Panc1 (cell line): ENCODE measurements at regions not wholly inside any gene's neighbourhood (a gene's known extent, or its start where the extent isn't known, plus 50 kb on each side); places are given as distances from the start of the nearest gene placed in this dataset.

ENCODE experiments used
- ATAC-seq: fragments of 200-7000 bp; cut with Tn5 transposase; 2 replicates; pipeline ENCODE4 v1.9.1; 2020; ENCODE audit warnings: mild to moderate bottlenecking, moderate library complexity
- BruUV-seq: library from RNA; stranded (reverse); fragments of 400-500 nt; replicated peaks from 2 replicates; lab custom pipeline; 2021; lab: Mats Ljungman, UMichigan
- CTCF ChIA-PET: fragments of 300-600 bp; sonication (Branson Sonifier 250); formaldehyde crosslinking; loops from one replicate; lab custom pipeline; 2022; ENCODE audit warnings: antibody characterized with exemption; lab: Charles Lee
- POLR2A ChIA-PET: fragments of 300-600 bp; sonication (Branson Sonifier 250); formaldehyde crosslinking; loops from one replicate; lab custom pipeline; 2022; ENCODE audit warnings: antibody characterized with exemption; lab: Charles Lee
- DNase-seq: peaks from one replicate; pipeline ENCODE4 v3.0.0-alpha.2; 2010; ENCODE audit warnings: low read depth, low spot score
- H3K27ac ChIP-seq: 2 replicates; pipeline ENCODE4 v1.5.1; 2011; ENCODE audit warnings: mild to moderate bottlenecking, low read length, inconsistent platforms
- H3K27me3 ChIP-seq: fragments of 200-500 bp; sonication (Bioruptor generic); 2 replicates; pipeline ENCODE4 v1.6.0; 2014; ENCODE audit warnings: low read length, inconsistent platforms; ENCODE audit not compliant: control insufficient read depth, insufficient read depth
- H3K36me3 ChIP-seq: fragments of 200-500 bp; sonication (Bioruptor generic); 2 replicates; pipeline ENCODE4 v1.5.1; 2014; ENCODE audit warnings: inconsistent platforms, mild to moderate bottlenecking, low read length, moderate library complexity; ENCODE audit not compliant: control insufficient read depth, insufficient read depth
- H3K4me1 ChIP-seq: 2 replicates; pipeline ENCODE4 v1.5.1; 2011; ENCODE audit warnings: inconsistent platforms, mild to moderate bottlenecking, low read length, moderate library complexity; ENCODE audit not compliant: control insufficient read depth, insufficient read depth
- H3K4me3 ChIP-seq, 2 experiments: 2 replicates each; pipeline ENCODE4 v1.5.1; 2011 to 2012; ENCODE audit warnings: low read depth in 2 of 2, low read length in 2 of 2, mild to moderate bottlenecking in 2 of 2, inconsistent platforms in 1 of 2, moderate library complexity in 1 of 2
- H3K9me3 ChIP-seq: fragments of 200-500 bp; sonication (Bioruptor generic); 2 replicates; pipeline ENCODE4 v1.5.1; 2014; ENCODE audit warnings: low read depth, mild to moderate bottlenecking, inconsistent platforms, low read length, moderate library complexity; ENCODE audit not compliant: control insufficient read depth, insufficient read depth
- CTCF ChIP-seq: fragments of 450-650 bp; IDR thresholded peaks from 2 replicates; pipeline ENCODE4 v1.5.1; 2017; ENCODE audit warnings: mild to moderate bottlenecking
- POLR2AphosphoS5 ChIP-seq: IDR thresholded peaks from 2 replicates; pipeline ENCODE4 v1.6.1; 2012; ENCODE audit warnings: mild to moderate bottlenecking, low read depth, low read length, moderate library complexity
- SIN3A ChIP-seq: IDR thresholded peaks from 2 replicates; pipeline ENCODE4 v1.6.1; 2012; ENCODE audit warnings: low read depth, mild to moderate bottlenecking, low read length, moderate library complexity, borderline replicate concordance; ENCODE audit not compliant: insufficient read depth
- TCF7L2 ChIP-seq: IDR thresholded peaks from 2 replicates; pipeline ENCODE4 v1.6.1; 2011; ENCODE audit warnings: mild to moderate bottlenecking, low read depth, low read length, inconsistent platforms
- in situ Hi-C: cut with HindIII; loops from 2 replicates; pipeline ENCODE4 v1.10.0; 2016; ENCODE audit warnings: low sequenced_read_pairs, low pct_unique_long_range_greater_than_20kb
- intact Hi-C: fragments of 100-400 bp; cut with micrococcal nuclease; formaldehyde crosslinking; loops from one replicate; pipeline ENCODE4 v1.10.0; 2022; ENCODE audit not compliant: unreplicated experiment
- TF ChIP-seq, protein P1 (sequence below), 2 experiments: IDR thresholded peaks; 2 replicates each; pipeline ENCODE4 v1.6.1; 2011 to 2012; ENCODE audit warnings: low read depth in 2 of 2, control low read depth in 1 of 2, low read length in 1 of 2, mild to moderate bottlenecking in 1 of 2, moderate library complexity in 1 of 2; ENCODE audit not compliant: insufficient read depth in 1 of 2

DNA sequence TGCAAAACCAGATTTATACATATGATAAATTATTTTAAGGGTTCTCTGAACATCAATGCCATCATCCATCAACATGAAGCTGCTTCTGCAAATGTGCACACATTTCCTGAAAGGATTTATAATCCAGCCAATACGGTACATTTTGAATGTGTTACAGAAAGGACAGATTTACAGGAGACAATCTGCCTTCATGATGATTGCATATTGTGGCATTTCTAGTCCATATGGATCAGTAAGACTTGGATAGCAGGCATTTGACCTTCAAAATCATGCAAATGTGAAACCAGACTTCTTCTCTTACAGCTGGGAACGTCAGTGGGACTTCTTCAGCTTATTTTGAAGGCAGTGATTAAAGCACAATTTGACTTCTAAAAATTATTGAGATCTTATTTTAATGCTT lies 217.3 kb upstream of the GK2 start:
- ATAC-seq, result no peak
- POLR2A ChIA-PET, result no interaction called here
- TF ChIP-seq TCF7L2 (no peak), SIN3A (no peak), CTCF (no peak), POLR2AphosphoS5 (no peak)
- TF ChIP-seq, protein P1, sequence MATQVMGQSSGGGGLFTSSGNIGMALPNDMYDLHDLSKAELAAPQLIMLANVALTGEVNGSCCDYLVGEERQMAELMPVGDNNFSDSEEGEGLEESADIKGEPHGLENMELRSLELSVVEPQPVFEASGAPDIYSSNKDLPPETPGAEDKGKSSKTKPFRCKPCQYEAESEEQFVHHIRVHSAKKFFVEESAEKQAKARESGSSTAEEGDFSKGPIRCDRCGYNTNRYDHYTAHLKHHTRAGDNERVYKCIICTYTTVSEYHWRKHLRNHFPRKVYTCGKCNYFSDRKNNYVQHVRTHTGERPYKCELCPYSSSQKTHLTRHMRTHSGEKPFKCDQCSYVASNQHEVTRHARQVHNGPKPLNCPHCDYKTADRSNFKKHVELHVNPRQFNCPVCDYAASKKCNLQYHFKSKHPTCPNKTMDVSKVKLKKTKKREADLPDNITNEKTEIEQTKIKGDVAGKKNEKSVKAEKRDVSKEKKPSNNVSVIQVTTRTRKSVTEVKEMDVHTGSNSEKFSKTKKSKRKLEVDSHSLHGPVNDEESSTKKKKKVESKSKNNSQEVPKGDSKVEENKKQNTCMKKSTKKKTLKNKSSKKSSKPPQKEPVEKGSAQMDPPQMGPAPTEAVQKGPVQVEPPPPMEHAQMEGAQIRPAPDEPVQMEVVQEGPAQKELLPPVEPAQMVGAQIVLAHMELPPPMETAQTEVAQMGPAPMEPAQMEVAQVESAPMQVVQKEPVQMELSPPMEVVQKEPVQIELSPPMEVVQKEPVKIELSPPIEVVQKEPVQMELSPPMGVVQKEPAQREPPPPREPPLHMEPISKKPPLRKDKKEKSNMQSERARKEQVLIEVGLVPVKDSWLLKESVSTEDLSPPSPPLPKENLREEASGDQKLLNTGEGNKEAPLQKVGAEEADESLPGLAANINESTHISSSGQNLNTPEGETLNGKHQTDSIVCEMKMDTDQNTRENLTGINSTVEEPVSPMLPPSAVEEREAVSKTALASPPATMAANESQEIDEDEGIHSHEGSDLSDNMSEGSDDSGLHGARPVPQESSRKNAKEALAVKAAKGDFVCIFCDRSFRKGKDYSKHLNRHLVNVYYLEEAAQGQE (IDR thresholded peaks at IDR 0.05; ENCODE audit: insufficient read depth in 1 of 2, low read depth in 2 of 2, low read length in 1 of 2), result no peak
- Histone ChIP-seq H3K27me3 (no peaks in the 10 kb centered on the region), H3K9me3 (no peaks in the 10 kb centered on the region), H3K4me1 (no peaks in the 10 kb centered on the region), H3K36me3 (no peaks in the 10 kb centered on the region), H3K27ac (no peak overlapping the region), H3K4me3 (no peak overlapping the region)
- in situ Hi-C loops (no loop called here), intact Hi-C loops (no loop called here)
- no TSS peak for BruUV-seq
- CTCF ChIA-PET, result no interaction called here
- DNase-seq, result no peak

DNA sequence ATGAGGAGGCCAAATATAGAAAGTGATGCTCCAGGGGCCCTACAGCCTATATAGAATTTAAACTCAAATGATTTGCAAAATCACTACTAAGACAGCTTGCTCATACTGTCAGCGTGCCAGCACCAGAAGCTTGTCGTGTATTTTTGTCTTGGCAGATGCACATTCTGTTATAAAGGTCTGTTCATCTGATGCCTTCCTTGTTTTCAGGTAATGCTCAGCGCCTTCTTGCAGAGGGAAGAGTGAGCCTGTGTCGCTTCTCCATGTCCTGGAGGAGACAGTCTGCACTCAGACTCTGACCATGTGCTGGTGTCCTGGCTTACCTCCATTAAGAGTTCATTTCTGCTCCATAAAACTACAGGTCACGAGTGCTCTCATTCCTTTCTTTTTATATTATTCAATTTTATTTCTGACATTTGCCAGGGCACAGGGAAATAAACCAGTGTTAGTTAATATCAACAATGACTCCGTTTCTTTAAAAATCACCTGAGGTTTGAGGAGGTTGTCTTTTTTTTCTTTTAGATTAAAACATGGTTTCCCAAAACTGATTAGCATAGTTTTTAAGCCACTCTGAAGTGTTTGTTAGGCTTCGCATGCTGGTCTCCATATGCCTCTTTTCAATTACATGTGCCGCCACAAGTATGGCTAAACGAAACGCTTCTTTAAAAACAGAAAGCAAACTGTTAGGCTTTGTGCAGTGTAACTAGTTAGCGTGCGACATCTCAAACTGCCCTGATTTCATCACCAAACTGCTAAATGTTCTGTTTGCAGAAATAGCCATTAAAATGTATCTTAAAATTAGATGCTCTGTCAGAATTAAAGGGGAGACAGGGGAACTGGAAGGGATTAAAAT lies 215.2 kb upstream of the GK2 start:
- DNase-seq, result no peak
- H3K27me3 ChIP-seq, result no peaks in the 10 kb centered on the region
- no peaks in the 10 kb centered on the region for H3K9me3 ChIP-seq
- POLR2A ChIA-PET, result no interaction called here
- CTCF ChIA-PET, result no interaction called here
- no peak overlapping the region for H3K4me3 ChIP-seq
- H3K36me3 ChIP-seq, result no peaks in the 10 kb centered on the region
- no TSS peak for BruUV-seq
- in situ Hi-C loops, result no loop called here
- ATAC-seq, result no peak
- H3K27ac ChIP-seq, result no peak overlapping the region
- intact Hi-C loops, result no loop called here
- H3K4me1 ChIP-seq, result no peaks in the 10 kb centered on the region
- TF ChIP-seq, protein P1 (IDR thresholded peaks at IDR 0.05; ENCODE audit: insufficient read depth in 1 of 2, low read depth in 2 of 2, low read length in 1 of 2), result no peak
- TF ChIP-seq CTCF (no peak), TCF7L2 (no peak)
